ENCODE measurements at regions not wholly inside any gene's neighbourhood (a gene's known extent, or its start where the extent isn't known, plus 50 kb on each side); places are given as distances from the start of the nearest gene placed in this dataset.

- TF ChIP-seq, protein P1, sequence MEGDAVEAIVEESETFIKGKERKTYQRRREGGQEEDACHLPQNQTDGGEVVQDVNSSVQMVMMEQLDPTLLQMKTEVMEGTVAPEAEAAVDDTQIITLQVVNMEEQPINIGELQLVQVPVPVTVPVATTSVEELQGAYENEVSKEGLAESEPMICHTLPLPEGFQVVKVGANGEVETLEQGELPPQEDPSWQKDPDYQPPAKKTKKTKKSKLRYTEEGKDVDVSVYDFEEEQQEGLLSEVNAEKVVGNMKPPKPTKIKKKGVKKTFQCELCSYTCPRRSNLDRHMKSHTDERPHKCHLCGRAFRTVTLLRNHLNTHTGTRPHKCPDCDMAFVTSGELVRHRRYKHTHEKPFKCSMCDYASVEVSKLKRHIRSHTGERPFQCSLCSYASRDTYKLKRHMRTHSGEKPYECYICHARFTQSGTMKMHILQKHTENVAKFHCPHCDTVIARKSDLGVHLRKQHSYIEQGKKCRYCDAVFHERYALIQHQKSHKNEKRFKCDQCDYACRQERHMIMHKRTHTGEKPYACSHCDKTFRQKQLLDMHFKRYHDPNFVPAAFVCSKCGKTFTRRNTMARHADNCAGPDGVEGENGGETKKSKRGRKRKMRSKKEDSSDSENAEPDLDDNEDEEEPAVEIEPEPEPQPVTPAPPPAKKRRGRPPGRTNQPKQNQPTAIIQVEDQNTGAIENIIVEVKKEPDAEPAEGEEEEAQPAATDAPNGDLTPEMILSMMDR (conservative IDR thresholded peaks at IDR 0.05; ENCODE audit: low read depth, low read length), result no peak
- TF ChIP-seq RAD21 (IDR thresholded peaks at IDR 0.05; ENCODE audit: low read length) (no peak), RFX5 (IDR thresholded peaks at IDR 0.05; ENCODE audit: low read depth, low read length) (no peak), POLR2A (IDR thresholded peaks at IDR 0.05; ENCODE audit: low read depth, low read length) (no peak), BHLHE40 (IDR thresholded peaks at IDR 0.05; ENCODE audit: low read depth, low read length) (no peak), SMC3 (IDR thresholded peaks at IDR 0.05; ENCODE audit: low read depth, low read length) (no peak), MAFK (IDR thresholded peaks at IDR 0.05; ENCODE audit: low read depth, low read length) (no peak), NFE2L2 (IDR thresholded peaks at IDR 0.05; ENCODE audit: low read depth, low read length) (no peak)
These were observed 245.1 kb downstream of the PTTG2 start for GRCh38 chr4:38205261-38205660.

Measured in IMR-90 (cell line).